MM.1S (cell line): ENCODE measurements at regions not wholly inside any gene's neighbourhood (a gene's known extent, or its start where the extent isn't known, plus 50 kb on each side); places are given as distances from the start of the nearest gene placed in this dataset.

ENCODE experiments used
- DNase-seq: peaks from one replicate; pipeline ENCODE4 v3.0.0-alpha.2; 2015
- H2AFZ ChIP-seq: fragments of 300-600 bp; sonication (generic); 2 replicates; pipeline ENCODE4 v1.6.0; 2016; ENCODE audit warnings: antibody characterized with exemption, low read length
- H3F3A ChIP-seq: fragments of 300-600 bp; sonication (generic); 2 replicates; pipeline ENCODE4 v1.6.1; 2016; ENCODE audit warnings: mild to moderate bottlenecking, antibody characterized with exemption, low read length, moderate library complexity, mixed read lengths; ENCODE audit not compliant: insufficient read depth
- H3K27ac ChIP-seq: fragments of 300-600 bp; sonication (generic); 2 replicates; pipeline ENCODE4 v1.5.1; 2016; ENCODE audit warnings: mild to moderate bottlenecking, low read length
- H3K27me3 ChIP-seq: fragments of 300-600 bp; sonication (generic); replicated peaks from 2 replicates; pipeline ENCODE4 v1.6.0; 2016; ENCODE audit warnings: low read length; ENCODE audit not compliant: insufficient read depth
- H3K36me3 ChIP-seq: fragments of 300-600 bp; sonication (generic); replicated peaks from 2 replicates; pipeline ENCODE4 v1.6.1; 2016; ENCODE audit warnings: mild to moderate bottlenecking, low read length, mixed read lengths; ENCODE audit not compliant: insufficient read depth
- H3K4me1 ChIP-seq: fragments of 300-600 bp; sonication (generic); 2 replicates; pipeline ENCODE4 v1.6.1; 2016; ENCODE audit warnings: low read length, mixed read lengths
- H3K4me2 ChIP-seq: fragments of 300-600 bp; sonication (generic); 2 replicates; pipeline ENCODE4 v1.6.0; 2016; ENCODE audit warnings: low read depth, low read length
- H3K4me3 ChIP-seq: fragments of 300-600 bp; sonication (generic); 2 replicates; pipeline ENCODE4 v1.5.1; 2016; ENCODE audit warnings: low read length, mixed read lengths
- H3K79me2 ChIP-seq: fragments of 300-600 bp; sonication (generic); 2 replicates; pipeline ENCODE4 v1.6.1; 2016; ENCODE audit warnings: mixed run types, low read length, mixed read lengths
- H3K9ac ChIP-seq: fragments of 300-600 bp; sonication (generic); 2 replicates; pipeline ENCODE4 v1.6.1; 2016; ENCODE audit warnings: low read length, mixed read lengths
- H3K9me2 ChIP-seq: fragments of 300-600 bp; sonication (generic); replicated peaks from 2 replicates; pipeline ENCODE4 v1.6.1; 2016; ENCODE audit warnings: mild to moderate bottlenecking, low read length, mixed read lengths; ENCODE audit not compliant: insufficient read depth
- H3K9me3 ChIP-seq: fragments of 300-600 bp; sonication (generic); replicated peaks from 2 replicates; pipeline ENCODE4 v1.6.1; 2016; ENCODE audit warnings: mild to moderate bottlenecking, low read length, mixed read lengths; ENCODE audit not compliant: insufficient read depth
- H4K20me1 ChIP-seq: fragments of 300-600 bp; sonication (generic); 2 replicates; pipeline ENCODE4 v1.6.1; 2016; ENCODE audit warnings: mild to moderate bottlenecking, low read length, moderate library complexity, mixed read lengths; ENCODE audit not compliant: insufficient read depth
- CTCF ChIP-seq: fragments of 300-600 bp; sonication (generic); IDR thresholded peaks from 2 replicates; pipeline ENCODE4 v1.5.1; 2016; ENCODE audit warnings: antibody characterized with exemption, low read length, mixed read lengths
- EZH2 ChIP-seq: fragments of 300-600 bp; sonication (generic); optimal IDR thresholded peaks from 2 replicates; pipeline ENCODE3; 2017; ENCODE audit warnings: low read depth, mild to moderate bottlenecking, antibody characterized with exemption, low read length, mixed read lengths
- EZH2phosphoT487 ChIP-seq: fragments of 300-600 bp; sonication (generic); IDR thresholded peaks from 2 replicates; pipeline ENCODE4 v1.6.1; 2018; ENCODE audit warnings: antibody characterized with exemption, low read length

- Histone ChIP-seq H3K4me2 (peak overlapping the region; percentile 61), H3K9me3 (no peaks in the 10 kb centered on the region), H3K79me2 (no peaks in the 10 kb centered on the region), H2AFZ (peak overlapping the region; percentile 3; the same call in 1 of the 2 replicates), H3F3A (peaks cover 24% of the 10 kb centered on the region), H3K27ac (peak overlapping the region; percentile 65; the same call in 1 of the 2 replicates), H3K9me2 (no peaks in the 10 kb centered on the region), H3K36me3 (no peaks in the 10 kb centered on the region), H3K27me3 (no peaks in the 10 kb centered on the region), H3K4me3 (no peak overlapping the region), H4K20me1 (no peaks in the 10 kb centered on the region), H3K9ac (peak overlapping the region; percentile 10; the same call in 1 of the 2 replicates), H3K4me1 (peaks cover 42% of the 10 kb centered on the region)
- TF ChIP-seq CTCF (no peak), EZH2phosphoT487 (no peak), EZH2 (no peak)
- DNase-seq = peak; percentile 93
Measured at GRCh38 chr4:132266374-132266773, 882.7 kb upstream of the PCDH10 start.

GRCh38 chr4:132267321-132267720 is 881.8 kb upstream of the PCDH10 start:
- DNase-seq = peak; percentile 45
- Histone ChIP-seq H3K9me3 (no peaks in the 10 kb centered on the region), H3K9me2 (no peaks in the 10 kb centered on the region), H3K4me3 (peak overlapping the region; percentile 12; the same call in 1 of the 2 replicates), H3K79me2 (no peaks in the 10 kb centered on the region), H4K20me1 (no peaks in the 10 kb centered on the region), H3K4me1 (peaks cover 42% of the 10 kb centered on the region), H3K27ac (peak overlapping the region; percentile 65), H2AFZ (peak overlapping the region; percentile 19), H3K36me3 (no peaks in the 10 kb centered on the region), H3K9ac (peak overlapping the region; percentile 10; the same call in 1 of the 2 replicates), H3K27me3 (no peaks in the 10 kb centered on the region), H3F3A (peaks cover 24% of the 10 kb centered on the region), H3K4me2 (peak overlapping the region; percentile 61)
- no peak for TF ChIP-seq EZH2phosphoT487
- no peak for TF ChIP-seq CTCF
- no peak for TF ChIP-seq EZH2

- no peak overlapping the region for H2AFZ ChIP-seq
- TF ChIP-seq CTCF = no peak
- TF ChIP-seq EZH2phosphoT487 = no peak
- TF ChIP-seq EZH2 = no peak
- H3K27ac ChIP-seq = no peak overlapping the region
- H3K4me1 ChIP-seq = peaks cover 33% of the 10 kb centered on the region
- DNase-seq = no peak
- H3K9me3 ChIP-seq = no peaks in the 10 kb centered on the region
- no peaks in the 10 kb centered on the region for H3K27me3 ChIP-seq
- H3K4me3 ChIP-seq = no peak overlapping the region
- no peak overlapping the region for H3K9ac ChIP-seq
- H3K4me2 ChIP-seq = no peak overlapping the region
- no peaks in the 10 kb centered on the region for H3K9me2 ChIP-seq
- no peaks in the 10 kb centered on the region for H4K20me1 ChIP-seq
- H3K79me2 ChIP-seq = no peaks in the 10 kb centered on the region
- no peaks in the 10 kb centered on the region for H3K36me3 ChIP-seq
- H3F3A ChIP-seq = peaks cover 24% of the 10 kb centered on the region
Measured at GRCh38 chr4:132269303-132269990, 879.6 kb upstream of the PCDH10 start.
